GM12874 (cell line): ENCODE measurements at regions not wholly inside any gene's neighbourhood (a gene's known extent, or its start where the extent isn't known, plus 50 kb on each side); places are given as distances from the start of the nearest gene placed in this dataset.

Experiments used
- CTCF ChIP-seq: IDR thresholded peaks from 2 replicates; pipeline ENCODE4 v1.5.1; 2011; ENCODE audit warnings: low read depth, mild to moderate bottlenecking, control low read depth, low read length, moderate library complexity; ENCODE audit not compliant: insufficient read depth

GRCh38 chr2:57444752-57445430 lies 601.7 kb upstream of the VRK2 start:
- no peak for TF ChIP-seq CTCF

- TF ChIP-seq CTCF: no peak
Observed at GRCh38 chr2:57448816-57449215, 597.8 kb upstream of the VRK2 start.

GRCh38 chr2:57450170-57450569 lies 596.4 kb upstream of the VRK2 start:
- TF ChIP-seq CTCF: no peak

GRCh38 chr2:57452634-57453033 lies 594.0 kb upstream of the VRK2 start:
- no peak for TF ChIP-seq CTCF

GRCh38 chr2:57453945-57454344 lies 592.7 kb upstream of the VRK2 start:
- TF ChIP-seq CTCF: no peak

- no peak for TF ChIP-seq CTCF
Observed at GRCh38 chr2:57460396-57461276, 586.0 kb upstream of the VRK2 start.

GRCh38 chr2:57461624-57462023 lies 585.0 kb upstream of the VRK2 start:
- no peak for TF ChIP-seq CTCF
